ENCODE measurements at regions not wholly inside any gene's neighbourhood (a gene's known extent, or its start where the extent isn't known, plus 50 kb on each side); places are given as distances from the start of the nearest gene placed in this dataset.

GRCh38 chr15:38614621-38615020 is 50.0 kb upstream of the RASGRP1 start:
- Mint-ChIP-seq H3K27me3 (ENCODE audit: unreplicated experiment) (peaks cover 55% of the 10 kb centered on the region), H3K36me3 (ENCODE audit: unreplicated experiment) (no peaks in the 10 kb centered on the region), H3K4me3 (ENCODE audit: unreplicated experiment) (no peak overlapping the region), H3K27ac (ENCODE audit: unreplicated experiment) (no peak overlapping the region), H3K9me3 (ENCODE audit: unreplicated experiment) (no peaks in the 10 kb centered on the region), H3K4me1 (ENCODE audit: unreplicated experiment) (no peaks in the 10 kb centered on the region)
- TF ChIP-seq CTCF (IDR thresholded peaks at IDR 0.05) = no peak
- DNase-seq (ENCODE audit: extremely low spot score, unreplicated experiment) = no peak

GRCh38 chr15:38617831-38618230 is 53.2 kb upstream of the RASGRP1 start:
- H3K4me1 Mint-ChIP-seq (ENCODE audit: unreplicated experiment) = no peaks in the 10 kb centered on the region
- no peak overlapping the region for H3K27ac Mint-ChIP-seq (ENCODE audit: unreplicated experiment)
- TF ChIP-seq CTCF (IDR thresholded peaks at IDR 0.05) = no peak
- H3K27me3 Mint-ChIP-seq (ENCODE audit: unreplicated experiment) = peaks cover 61% of the 10 kb centered on the region
- no peaks in the 10 kb centered on the region for H3K9me3 Mint-ChIP-seq (ENCODE audit: unreplicated experiment)
- no peak for DNase-seq (ENCODE audit: extremely low spot score, unreplicated experiment)
- no peaks in the 10 kb centered on the region for H3K36me3 Mint-ChIP-seq (ENCODE audit: unreplicated experiment)
- H3K4me3 Mint-ChIP-seq (ENCODE audit: unreplicated experiment) = no peak overlapping the region

- no peak for DNase-seq (ENCODE audit: extremely low spot score, unreplicated experiment)
- Mint-ChIP-seq H3K27ac (ENCODE audit: unreplicated experiment) (no peak overlapping the region), H3K36me3 (ENCODE audit: unreplicated experiment) (no peaks in the 10 kb centered on the region), H3K27me3 (ENCODE audit: unreplicated experiment) (peaks cover 65% of the 10 kb centered on the region), H3K4me3 (ENCODE audit: unreplicated experiment) (no peak overlapping the region), H3K4me1 (ENCODE audit: unreplicated experiment) (no peaks in the 10 kb centered on the region), H3K9me3 (ENCODE audit: unreplicated experiment) (no peaks in the 10 kb centered on the region)
- no peak for TF ChIP-seq CTCF (IDR thresholded peaks at IDR 0.05)
Measured at GRCh38 chr15:38618242-38618955, 53.8 kb upstream of the RASGRP1 start.

- no peak for DNase-seq (ENCODE audit: extremely low spot score, unreplicated experiment)
- Mint-ChIP-seq H3K4me1 (ENCODE audit: unreplicated experiment) (no peaks in the 10 kb centered on the region), H3K4me3 (ENCODE audit: unreplicated experiment) (no peak overlapping the region), H3K9me3 (ENCODE audit: unreplicated experiment) (no peaks in the 10 kb centered on the region), H3K27me3 (ENCODE audit: unreplicated experiment) (peaks cover 60% of the 10 kb centered on the region), H3K27ac (ENCODE audit: unreplicated experiment) (no peak overlapping the region), H3K36me3 (ENCODE audit: unreplicated experiment) (no peaks in the 10 kb centered on the region)
- TF ChIP-seq CTCF (IDR thresholded peaks at IDR 0.05) = no peak
Measured at GRCh38 chr15:38620098-38620497, 55.5 kb upstream of the RASGRP1 start.

- DNase-seq (ENCODE audit: extremely low spot score, unreplicated experiment) = no peak
- Mint-ChIP-seq H3K27ac (ENCODE audit: unreplicated experiment) (no peak overlapping the region), H3K36me3 (ENCODE audit: unreplicated experiment) (no peaks in the 10 kb centered on the region), H3K27me3 (ENCODE audit: unreplicated experiment) (peaks cover 63% of the 10 kb centered on the region), H3K4me3 (ENCODE audit: unreplicated experiment) (no peak overlapping the region), H3K9me3 (ENCODE audit: unreplicated experiment) (no peaks in the 10 kb centered on the region), H3K4me1 (ENCODE audit: unreplicated experiment) (no peaks in the 10 kb centered on the region)
- no peak for TF ChIP-seq CTCF (IDR thresholded peaks at IDR 0.05)
Measured at GRCh38 chr15:38620851-38621594, 56.4 kb upstream of the RASGRP1 start.

Measured in osteocyte (in vitro differentiated cells).